ENCODE measurements at regions not wholly inside any gene's neighbourhood (a gene's known extent, or its start where the extent isn't known, plus 50 kb on each side); places are given as distances from the start of the nearest gene placed in this dataset.
"Not testable (repeated sequence)": the region's sequence is repeated elsewhere in the genome, so short reads cannot be mapped to it uniquely, and the experiment has no call there.

GRCh38 chr16:7278636-7279035 lies 54.0 kb upstream of the RBFOX1 start:
- DNase-seq: no peak

GRCh38 chr16:7272567-7273158 lies 60.0 kb upstream of the RBFOX1 start:
- no peak for DNase-seq

- DNase-seq: no peak
These were observed 61.2 kb upstream of the RBFOX1 start for GRCh38 chr16:7271486-7271885.

GRCh38 chr16:7270823-7271222 lies 61.8 kb upstream of the RBFOX1 start:
- no peak for DNase-seq

- no peak for DNase-seq
These were observed 62.6 kb upstream of the RBFOX1 start for GRCh38 chr16:7270006-7270405.

GRCh38 chr16:7268182-7268581 lies 64.5 kb upstream of the RBFOX1 start:
- DNase-seq: peak; percentile 22

GRCh38 chr16:7257016-7257415 lies 75.6 kb upstream of the RBFOX1 start:
- DNase-seq: no peak

GRCh38 chr16:7246578-7246977 lies 86.1 kb upstream of the RBFOX1 start:
- no peak for DNase-seq

- no peak for DNase-seq
These were observed 93.1 kb upstream of the RBFOX1 start for GRCh38 chr16:7239547-7239946.

GRCh38 chr16:7236824-7237410 lies 95.7 kb upstream of the RBFOX1 start:
- no peak for DNase-seq

- DNase-seq: no peak
These were observed 98.7 kb upstream of the RBFOX1 start for GRCh38 chr16:7233975-7234374.

- no peak for DNase-seq
These were observed 100.9 kb upstream of the RBFOX1 start for GRCh38 chr16:7231762-7232161.

GRCh38 chr16:7229433-7230218 lies 103.0 kb upstream of the RBFOX1 start:
- not testable (repeated sequence) for DNase-seq

GRCh38 chr16:7227229-7227721 lies 105.4 kb upstream of the RBFOX1 start:
- no peak for DNase-seq

GRCh38 chr16:7221157-7221556 lies 111.5 kb upstream of the RBFOX1 start:
- no peak for DNase-seq

GRCh38 chr16:7218936-7219335 lies 113.7 kb upstream of the RBFOX1 start:
- peak; percentile 24 for DNase-seq

- DNase-seq: no peak
These were observed 114.8 kb upstream of the RBFOX1 start for GRCh38 chr16:7217797-7218196.

- no peak for DNase-seq
These were observed 115.9 kb upstream of the RBFOX1 start for GRCh38 chr16:7216719-7217118.

- DNase-seq: no peak
These were observed 120.9 kb upstream of the RBFOX1 start for GRCh38 chr16:7211781-7212180.

GRCh38 chr16:7209598-7209997 lies 123.0 kb upstream of the RBFOX1 start:
- DNase-seq: no peak

GRCh38 chr16:7206469-7206868 lies 126.2 kb upstream of the RBFOX1 start:
- no peak for DNase-seq

- DNase-seq: no peak
These were observed 132.3 kb upstream of the RBFOX1 start for GRCh38 chr16:7200320-7200719.

GRCh38 chr16:7185689-7186088 lies 147.0 kb upstream of the RBFOX1 start:
- DNase-seq: no peak

GRCh38 chr16:7185165-7185564 lies 147.5 kb upstream of the RBFOX1 start:
- DNase-seq: no peak

Data from COR-L47 (cell line).